Body of pancreas (tissue), 4 donors: ENCODE measurements at regions not wholly inside any gene's neighbourhood (a gene's known extent, or its start where the extent isn't known, plus 50 kb on each side); places are given as distances from the start of the nearest gene placed in this dataset.

Experiments used
- ATAC-seq: fragments of 150-250 bp; one replicate; pipeline ENCODE4 v1.9.1; 2016
- DNase-seq, 4 donors: peaks; one replicate each; pipeline ENCODE4 v3.0.0-alpha.2; 2019
- H3K27ac ChIP-seq, 4 donors: fragments of 200-600 bp; sonication (generic); 1 replicate in 3 of 4; 2 replicates in 1 of 4; pipeline versions ENCODE4 v1.5.1 to v1.6.1; 2016 to 2019; ENCODE audit warnings: mild to moderate bottlenecking in 1 of 4, mixed read lengths in 1 of 4, moderate library complexity in 1 of 4
- H3K27me3 ChIP-seq, 2 donors: fragments of 200-600 bp; sonication (generic); one replicate each; pipeline ENCODE4 v1.6.0; 2016; ENCODE audit warnings: mild to moderate bottlenecking in 1 of 2
- H3K36me3 ChIP-seq, 2 donors: fragments of 200-600 bp; sonication (generic); replicated peaks in 1 of 2; 2 replicates each; pipeline ENCODE4 v1.5.1; 2016; ENCODE audit warnings: low read depth in 2 of 2; ENCODE audit not compliant: insufficient read depth in 1 of 2
- H3K4me1 ChIP-seq: fragments of 200-600 bp; sonication (generic); one replicate; pipeline ENCODE4 v1.6.0; 2016
- H3K4me3 ChIP-seq, 2 donors: fragments of 200-600 bp; sonication (generic); 1 replicate in 1 of 2; 2 replicates in 1 of 2; pipeline ENCODE4 v1.5.1; 2016 to 2019
- H3K9me3 ChIP-seq, 3 donors: fragments of 200-600 bp; sonication (generic); 1 replicate in 2 of 3; 2 replicates in 1 of 3; pipeline ENCODE4 v1.5.1; 2016
- CTCF ChIP-seq, 7 experiments: fragments of 450-650 bp in 4 of 7; fragments of 200-600 bp in 3 of 7; sonication (generic) in 3 of 7; IDR thresholded peaks; one replicate each; pipeline ENCODE4 v1.5.1; 2016 to 2019; ENCODE audit warnings: antibody characterized with exemption in 7 of 7
- POLR2A ChIP-seq, 3 donors: fragments of 450-650 bp; IDR thresholded peaks; one replicate each; pipeline ENCODE4 v1.6.1; 2016; ENCODE audit warnings: antibody characterized with exemption in 3 of 3, mild to moderate bottlenecking in 2 of 3
- WGBS, 2 donors: methylation state at CpG; one replicate each; pipeline ENCODE4 v1.1.5; 2017; 5-methylcytosine and 5-hydroxymethylcytosine counted together
- intact Hi-C: fragments of 100-400 bp; cut with DNase I; formaldehyde crosslinking; loops from one replicate; pipeline ENCODE4 v1.15.1; 2023

DNA sequence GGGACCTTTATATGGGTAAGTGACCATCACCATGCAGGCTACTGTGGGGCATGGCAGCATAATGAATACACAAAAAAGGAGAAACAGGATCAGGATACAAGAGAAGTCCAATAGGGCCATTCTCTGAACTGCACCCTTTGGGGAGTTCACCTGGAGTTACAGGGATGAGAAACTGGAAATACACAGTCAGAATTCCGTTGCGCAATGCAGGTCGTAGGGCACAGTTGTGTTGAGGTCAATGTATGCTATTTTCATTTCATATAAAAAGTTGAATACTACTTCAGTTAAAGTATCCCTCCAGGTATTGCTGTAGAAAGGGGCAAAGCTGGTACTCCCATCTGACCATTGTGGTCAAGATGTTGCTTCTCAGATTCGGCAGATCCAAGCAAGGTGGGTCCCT lies 471.4 kb downstream of the DMRT2 start:
- ATAC-seq (no peak), DNase-seq (no peak)
- Histone ChIP-seq H3K4me1 (no peaks in the 10 kb centered on the region), H3K4me3 (no peak overlapping the region), H3K9me3 (no peaks in the 10 kb centered on the region), H3K27me3 (no peaks in the 10 kb centered on the region), H3K36me3 (no peaks in the 10 kb centered on the region), H3K27ac (no peak overlapping the region)
- 73 to 76% methylated on average over 4 of the region's 4 CpGs for WGBS, 2 donors
- intact Hi-C loops: no loop called here
- TF ChIP-seq POLR2A (IDR thresholded peaks at IDR 0.05) (no peak), CTCF (IDR thresholded peaks at IDR 0.05) (no peak)

DNA sequence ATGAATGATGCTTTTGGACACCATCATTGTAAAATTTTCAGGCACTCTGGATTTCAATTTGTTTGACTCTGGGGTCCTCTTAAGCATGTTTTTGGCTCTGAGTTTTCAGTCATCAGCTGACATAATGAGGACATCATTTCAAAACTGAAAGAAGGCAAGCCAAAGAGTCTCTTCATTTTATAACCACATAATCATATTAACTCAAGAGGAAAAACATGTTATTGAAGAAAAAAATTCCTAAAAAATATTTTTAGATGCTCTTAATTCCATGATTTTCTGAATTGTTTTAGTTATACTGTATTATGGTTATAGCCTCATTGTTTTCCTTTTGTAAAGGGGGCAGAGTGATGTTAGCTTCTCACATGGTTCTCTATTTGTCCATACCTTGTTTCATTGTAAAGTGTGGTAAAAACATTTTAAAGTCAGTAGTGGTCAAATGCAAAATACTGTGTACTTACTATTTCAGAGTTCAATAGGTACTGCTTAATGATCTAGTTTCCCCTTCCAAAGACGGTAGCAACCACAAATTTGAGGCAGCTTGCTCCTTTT lies 472.1 kb downstream of the DMRT2 start:
- WGBS, 2 donors: 44 to 58% methylated on average over 1 of the region's 1 CpG

GRCh38 chr9:1528456-1528855 lies 478.3 kb downstream of the DMRT2 start:
- ATAC-seq (no peak), DNase-seq (no peak)
- Histone ChIP-seq H3K27ac (no peak overlapping the region), H3K4me3 (no peak overlapping the region), H3K4me1 (peaks cover 8% of the 10 kb centered on the region), H3K27me3 (no peaks in the 10 kb centered on the region), H3K36me3 (no peaks in the 10 kb centered on the region), H3K9me3 (no peaks in the 10 kb centered on the region)
- TF ChIP-seq POLR2A (IDR thresholded peaks at IDR 0.05) (no peak), CTCF (IDR thresholded peaks at IDR 0.05) (no peak)
- WGBS, 2 donors: 61 to 78% methylated on average over 2 of the region's 2 CpGs
- intact Hi-C loops: no loop called here

More for the DNA sequence above, 472.1 kb downstream of the DMRT2 start:
- Histone ChIP-seq H3K27me3 (no peaks in the 10 kb centered on the region), H3K9me3 (no peaks in the 10 kb centered on the region), H3K4me1 (no peaks in the 10 kb centered on the region), H3K36me3 (no peaks in the 10 kb centered on the region), H3K27ac (no peak overlapping the region), H3K4me3 (no peak overlapping the region)
- intact Hi-C loops: no loop called here
- TF ChIP-seq CTCF (IDR thresholded peaks at IDR 0.05) (no peak), POLR2A (IDR thresholded peaks at IDR 0.05) (no peak)
- DNase-seq: no peak
- ATAC-seq: no peak

DNA sequence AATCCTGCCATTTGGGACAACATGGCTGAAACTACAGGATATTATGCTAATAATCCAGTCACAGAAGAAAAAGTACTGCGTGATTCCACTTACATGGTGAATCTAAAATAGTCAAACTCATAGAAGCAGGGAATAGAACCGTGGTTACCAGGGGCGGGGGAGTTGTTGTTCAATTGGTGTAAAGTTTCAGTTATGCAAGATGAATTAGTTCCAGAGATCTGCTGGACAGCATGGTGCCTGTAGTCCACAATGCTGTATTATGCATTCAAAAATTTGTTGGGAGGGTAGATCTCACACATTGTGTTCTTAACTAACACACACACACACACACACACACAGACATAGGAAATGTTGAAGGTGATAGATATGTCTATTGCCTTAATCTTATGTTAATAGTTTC lies 480.5 kb downstream of the DMRT2 start:
- no peaks in the 10 kb centered on the region for H3K27me3 ChIP-seq
- TF ChIP-seq CTCF (IDR thresholded peaks at IDR 0.05): no peak
- intact Hi-C loops: no loop called here
- H3K27ac ChIP-seq: no peak overlapping the region
- H3K9me3 ChIP-seq: no peaks in the 10 kb centered on the region
- H3K36me3 ChIP-seq: no peaks in the 10 kb centered on the region
- no peak overlapping the region for H3K4me3 ChIP-seq
- WGBS, 2 donors: 91 to 95% methylated on average over 3 of the region's 3 CpGs
- H3K4me1 ChIP-seq: peaks cover 8% of the 10 kb centered on the region
- no peak for DNase-seq
- no peak for ATAC-seq

GRCh38 chr9:1531424-1531823 lies 481.3 kb downstream of the DMRT2 start:
- peaks cover 8% of the 10 kb centered on the region for H3K4me1 ChIP-seq
- peak overlapping the region in 1 of 4 donors; percentile 13 for H3K27ac ChIP-seq
- no peak overlapping the region for H3K4me3 ChIP-seq
- intact Hi-C loops: no loop called here
- no peaks in the 10 kb centered on the region for H3K27me3 ChIP-seq
- ATAC-seq (peak; percentile 71), DNase-seq (no peak)
- TF ChIP-seq CTCF (IDR thresholded peaks at IDR 0.05) (no peak), POLR2A (IDR thresholded peaks at IDR 0.05) (no peak)
- no peaks in the 10 kb centered on the region for H3K9me3 ChIP-seq
- WGBS, 2 donors: 2 to 13% methylated on average over 1 of the region's 1 CpG
- no peaks in the 10 kb centered on the region for H3K36me3 ChIP-seq
